ENCODE measurements at regions not wholly inside any gene's neighbourhood (a gene's known extent, or its start where the extent isn't known, plus 50 kb on each side); places are given as distances from the start of the nearest gene placed in this dataset.
"Not testable (repeated sequence)": the region's sequence is repeated elsewhere in the genome, so short reads cannot be mapped to it uniquely, and the experiment has no call there.

GRCh38 chr5:176124120-176124519, 114.1 kb upstream of the SIMC1 start:
- TF ChIP-seq EZH2 (IDR thresholded peaks at IDR 0.05; ENCODE audit: insufficient read depth, poor library complexity, severe bottlenecking); EZH2phosphoT487 (IDR thresholded peaks at IDR 0.05; ENCODE audit: insufficient read depth, low read depth): not testable (repeated sequence)
